PC-9 (cell line): ENCODE measurements at regions not wholly inside any gene's neighbourhood (a gene's known extent, or its start where the extent isn't known, plus 50 kb on each side); places are given as distances from the start of the nearest gene placed in this dataset.
A peak's percentile ranks its signal among the peaks of the same experiment; 100 is the strongest.

Experiments used
- BruUV-seq: library from RNA; stranded (reverse); fragments of 400-500 nt; replicated peaks from 2 replicates; lab custom pipeline; 2021; lab: Mats Ljungman, UMichigan
- CTCF ChIA-PET: fragments of 300-600 bp; sonication (Branson Sonifier 250); formaldehyde crosslinking; loops from one replicate; lab custom pipeline; 2022; ENCODE audit warnings: antibody characterized with exemption; lab: Charles Lee
- POLR2A ChIA-PET: fragments of 300-600 bp; sonication (Branson Sonifier 250); formaldehyde crosslinking; loops from one replicate; lab custom pipeline; 2022; ENCODE audit warnings: antibody characterized with exemption; ENCODE audit not compliant: unreplicated experiment; lab: Charles Lee
- DNase-seq, 2 experiments: peaks; one replicate each; pipeline versions ENCODE4 v3.0.0 to v3.0.0-alpha.2; 2015 to 2022; ENCODE audit warnings: mixed read lengths in 1 of 2
- H2AFZ ChIP-seq: fragments of 200-600 bp; sonication (generic); 2 replicates; pipeline ENCODE4 v1.8.1; 2017; ENCODE audit warnings: antibody characterized with exemption
- H3F3A ChIP-seq: fragments of 200-600 bp; sonication (generic); 2 replicates; pipeline ENCODE4 v1.8.1; 2017; ENCODE audit warnings: antibody characterized with exemption, mild to moderate bottlenecking, low read depth; ENCODE audit not compliant: insufficient read depth
- H3K27ac ChIP-seq: fragments of 200-600 bp; sonication (generic); 2 replicates; pipeline ENCODE4 v1.6.1; 2016; ENCODE audit warnings: mixed run types
- H3K27me3 ChIP-seq: fragments of 200-600 bp; sonication (generic); 2 replicates; pipeline ENCODE4 v1.6.1; 2016; ENCODE audit warnings: low read depth, mixed run types; ENCODE audit not compliant: insufficient read depth
- H3K36me3 ChIP-seq: fragments of 200-600 bp; sonication (generic); 2 replicates; pipeline ENCODE4 v1.6.1; 2016; ENCODE audit warnings: low read depth, mixed run types
- H3K4me1 ChIP-seq: fragments of 200-600 bp; sonication (generic); replicated peaks from 2 replicates; pipeline ENCODE4 v1.6.1; 2016; ENCODE audit warnings: mixed run types; ENCODE audit not compliant: insufficient read depth
- H3K4me2 ChIP-seq: fragments of 200-600 bp; sonication (generic); 2 replicates; pipeline ENCODE4 v1.6.1; 2017; ENCODE audit warnings: mixed run types
- H3K4me3 ChIP-seq: fragments of 200-600 bp; sonication (generic); 2 replicates; pipeline ENCODE4 v1.6.1; 2016; ENCODE audit warnings: mixed run types
- H3K79me2 ChIP-seq: fragments of 200-600 bp; sonication (generic); 2 replicates; pipeline ENCODE4 v1.6.1; 2017; ENCODE audit warnings: low read depth, mixed run types
- H3K9me2 ChIP-seq: fragments of 200-600 bp; sonication (generic); 2 replicates; pipeline ENCODE4 v1.8.1; 2017; ENCODE audit warnings: mild to moderate bottlenecking; ENCODE audit not compliant: insufficient read depth
- H3K9me3 ChIP-seq: fragments of 200-600 bp; sonication (generic); 2 replicates; pipeline ENCODE4 v1.8.1; 2016; ENCODE audit warnings: low read depth; ENCODE audit not compliant: insufficient read depth
- H4K20me1 ChIP-seq: fragments of 200-600 bp; sonication (generic); 2 replicates; pipeline ENCODE4 v1.8.1; 2017; ENCODE audit not compliant: insufficient read depth
- CTCF ChIP-seq: fragments of 200-600 bp; sonication (generic); conservative IDR thresholded peaks from 2 replicates; pipeline ENCODE4 v1.6.1; 2017; ENCODE audit warnings: mixed run types, antibody characterized with exemption, mild to moderate bottlenecking, moderate library complexity
- EZH2 ChIP-seq: fragments of 200-600 bp; sonication (generic); IDR thresholded peaks from 2 replicates; pipeline ENCODE4 v1.8.0; 2017; ENCODE audit warnings: antibody characterized with exemption, low read depth
- intact Hi-C: fragments of 100-400 bp; cut with micrococcal nuclease; formaldehyde crosslinking; loops from one replicate; pipeline ENCODE4 v1.10.0; 2022; ENCODE audit not compliant: unreplicated experiment

- Histone ChIP-seq H3K9me3 (no peaks in the 10 kb centered on the region), H3K27ac (no peak overlapping the region), H4K20me1 (no peaks in the 10 kb centered on the region), H3K9me2 (no peaks in the 10 kb centered on the region), H3K36me3 (no peaks in the 10 kb centered on the region), H3K4me1 (peaks cover 45% of the 10 kb centered on the region), H2AFZ (no peak overlapping the region), H3K4me2 (peak overlapping the region; percentile 39; the same call in 1 of the 2 replicates), H3K4me3 (no peak overlapping the region), H3F3A (peaks cover 33% of the 10 kb centered on the region), H3K79me2 (no peaks in the 10 kb centered on the region), H3K27me3 (no peaks in the 10 kb centered on the region)
- intact Hi-C loops = no loop called here
- no TSS peak for BruUV-seq
- ChIA-PET POLR2A (no interaction called here), CTCF (no interaction called here)
- DNase-seq = no peak
- TF ChIP-seq CTCF (no peak), EZH2 (no peak)
Measured at GRCh38 chr2:240367721-240368120, 67.7 kb upstream of the GPC1 start.

GRCh38 chr2:240368781-240369331, 66.6 kb upstream of the GPC1 start:
- no peaks in the 10 kb centered on the region for H4K20me1 ChIP-seq
- POLR2A ChIA-PET = interaction anchor here (0.6 to 1.2 kb wide), 9 partner anchors 18 to 218 kb away, joined by 3 to 16 read pairs (median 4); no protein-coding TSS in a partner anchor
- H3K79me2 ChIP-seq = no peaks in the 10 kb centered on the region
- H3K9me3 ChIP-seq = no peaks in the 10 kb centered on the region
- H3K4me2 ChIP-seq = peak overlapping the region; percentile 39
- intact Hi-C loops = no loop called here
- H3K36me3 ChIP-seq = no peaks in the 10 kb centered on the region
- no peak overlapping the region for H3K4me3 ChIP-seq
- no peaks in the 10 kb centered on the region for H3K9me2 ChIP-seq
- TF ChIP-seq EZH2 = no peak
- TF ChIP-seq CTCF = no peak
- peaks cover 33% of the 10 kb centered on the region for H3F3A ChIP-seq
- H3K27me3 ChIP-seq = no peaks in the 10 kb centered on the region
- BruUV-seq = no TSS peak
- CTCF ChIA-PET = interaction anchor here (0.8 to 1.7 kb wide), 3 partner anchors 19 to 136 kb away, joined by 4 to 21 read pairs (median 19); no protein-coding TSS in a partner anchor
- peak overlapping the region; percentile 83 for H3K27ac ChIP-seq
- H3K4me1 ChIP-seq = peaks cover 47% of the 10 kb centered on the region
- DNase-seq = peak; percentile 84 to 97
- H2AFZ ChIP-seq = no peak overlapping the region

GRCh38 chr2:240369335-240369734, 66.1 kb upstream of the GPC1 start:
- H3K9me2 ChIP-seq = no peaks in the 10 kb centered on the region
- TF ChIP-seq CTCF (no peak), EZH2 (no peak)
- H3K27me3 ChIP-seq = no peaks in the 10 kb centered on the region
- peak overlapping the region; percentile 36; the same call in 1 of the 2 replicates for H3K4me3 ChIP-seq
- no TSS peak for BruUV-seq
- peak overlapping the region; percentile 82 for H3K4me2 ChIP-seq
- peak overlapping the region; percentile 50; the same call in 1 of the 2 replicates for H2AFZ ChIP-seq
- H3K27ac ChIP-seq = peak overlapping the region; percentile 83
- H4K20me1 ChIP-seq = no peaks in the 10 kb centered on the region
- peaks cover 52% of the 10 kb centered on the region for H3K4me1 ChIP-seq
- no peaks in the 10 kb centered on the region for H3K9me3 ChIP-seq
- no peaks in the 10 kb centered on the region for H3K79me2 ChIP-seq
- ChIA-PET CTCF (interaction anchor here (0.8 to 1.7 kb wide), 4 partner anchors 17 to 136 kb away, joined by 4 to 21 read pairs (median 14); no protein-coding TSS in a partner anchor), POLR2A (interaction anchor here (0.6 to 1.3 kb wide), 9 partner anchors 18 to 197 kb away, joined by 3 to 39 read pairs (median 7); no protein-coding TSS in a partner anchor)
- no peaks in the 10 kb centered on the region for H3K36me3 ChIP-seq
- peaks cover 33% of the 10 kb centered on the region for H3F3A ChIP-seq
- DNase-seq = no peak
- intact Hi-C loops = no loop called here
